Activated CD4-positive, alpha-beta memory T cell treated with anti-CD3 and anti-CD28 coated beads for 36 hours (primary cell): ENCODE measurements at regions not wholly inside any gene's neighbourhood (a gene's known extent, or its start where the extent isn't known, plus 50 kb on each side); places are given as distances from the start of the nearest gene placed in this dataset.

Experiments
- CTCF ChIA-PET: fragments of 350-600 bp; sonication (Branson Sonifier 250); formaldehyde crosslinking; loops from one replicate; lab custom pipeline; 2021; ENCODE audit warnings: antibody characterized with exemption, inconsistent platforms; lab: Charles Lee
- POLR2A ChIA-PET: fragments of 350-600 bp; sonication (Branson Sonifier 250); formaldehyde crosslinking; loops from one replicate; lab custom pipeline; 2021; ENCODE audit warnings: antibody characterized with exemption; lab: Charles Lee
- DNase-seq: peaks from one replicate; pipeline ENCODE4 v3.0.0-alpha.2; 2020
- H3K27ac Mint-ChIP-seq: one replicate; pipeline ENCODE4 v1.8.0; 2021; ENCODE audit warnings: mixed read lengths
- H3K27me3 Mint-ChIP-seq: one replicate; pipeline ENCODE4 v1.8.0; 2021; ENCODE audit warnings: mixed read lengths
- H3K36me3 Mint-ChIP-seq: one replicate; pipeline ENCODE4 v1.8.0; 2021; ENCODE audit warnings: mixed read lengths
- H3K4me1 Mint-ChIP-seq: one replicate; pipeline ENCODE4 v1.8.0; 2021; ENCODE audit warnings: low read depth, mixed read lengths
- H3K4me3 Mint-ChIP-seq: one replicate; pipeline ENCODE4 v1.8.0; 2021; ENCODE audit warnings: mild to moderate bottlenecking, mixed read lengths
- H3K9me3 Mint-ChIP-seq: one replicate; pipeline ENCODE4 v1.8.0; 2021; ENCODE audit warnings: mixed read lengths
- intact Hi-C: fragments of 100-400 bp; cut with micrococcal nuclease; formaldehyde crosslinking; loops from one replicate; pipeline ENCODE4 v1.15.1; 2023

DNA sequence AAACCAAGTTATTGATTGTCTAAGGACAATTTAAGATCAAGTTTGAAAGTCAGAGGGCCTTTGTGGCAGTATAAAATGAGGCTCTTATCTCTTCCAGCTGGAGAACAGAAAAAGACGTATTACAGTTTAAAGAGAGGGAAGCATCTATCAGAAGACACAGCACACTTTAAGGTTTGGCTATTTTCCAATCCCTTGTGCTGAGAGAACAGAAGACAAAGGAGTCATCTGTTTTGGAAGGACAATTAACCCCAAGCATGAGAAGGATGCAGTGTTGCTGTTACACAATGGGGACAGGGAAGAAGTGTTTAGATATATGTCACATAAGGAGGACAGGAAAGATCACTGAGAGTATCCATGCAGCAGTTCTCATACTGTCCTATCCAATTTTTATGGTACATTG, 1224.2 kb upstream of the SORCS1 start:
- CTCF ChIA-PET: no interaction called here
- POLR2A ChIA-PET: no interaction called here

DNA sequence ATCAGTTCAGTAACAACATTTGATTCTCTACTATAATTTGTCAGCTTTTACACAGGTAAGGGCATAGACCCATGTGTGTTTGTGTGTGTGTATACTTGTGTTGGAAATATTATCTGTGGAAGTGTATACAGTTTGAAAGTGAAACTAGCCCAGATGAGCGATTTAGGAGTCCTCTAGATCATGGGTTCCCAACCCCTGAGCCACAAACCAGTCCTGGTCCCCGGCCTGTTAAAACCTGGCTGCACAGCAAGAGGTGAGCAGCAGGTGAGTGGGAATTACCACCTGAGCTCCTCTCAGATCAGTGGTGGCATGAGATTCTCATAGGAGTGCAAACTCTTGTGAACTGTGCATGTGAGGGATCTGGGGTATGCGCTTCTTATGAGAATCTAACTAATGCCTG, 1221.5 kb upstream of the SORCS1 start:
- DNase-seq: no peak
- intact Hi-C loops: no loop called here
- ChIA-PET POLR2A (no interaction called here), CTCF (no interaction called here)
- Mint-ChIP-seq H3K9me3 (peaks cover 25% of the 10 kb centered on the region), H3K36me3 (no peaks in the 10 kb centered on the region), H3K4me1 (no peaks in the 10 kb centered on the region), H3K27me3 (no peaks in the 10 kb centered on the region), H3K27ac (no peak overlapping the region), H3K4me3 (no peak overlapping the region)

More for the DNA sequence above, 1224.2 kb upstream of the SORCS1 start:
- DNase-seq: no peak
- H3K4me1 Mint-ChIP-seq: no peaks in the 10 kb centered on the region
- no peaks in the 10 kb centered on the region for H3K27me3 Mint-ChIP-seq
- H3K4me3 Mint-ChIP-seq: no peak overlapping the region
- intact Hi-C loops: no loop called here
- H3K27ac Mint-ChIP-seq: no peak overlapping the region
- peaks cover 21% of the 10 kb centered on the region for H3K9me3 Mint-ChIP-seq
- no peaks in the 10 kb centered on the region for H3K36me3 Mint-ChIP-seq

DNA sequence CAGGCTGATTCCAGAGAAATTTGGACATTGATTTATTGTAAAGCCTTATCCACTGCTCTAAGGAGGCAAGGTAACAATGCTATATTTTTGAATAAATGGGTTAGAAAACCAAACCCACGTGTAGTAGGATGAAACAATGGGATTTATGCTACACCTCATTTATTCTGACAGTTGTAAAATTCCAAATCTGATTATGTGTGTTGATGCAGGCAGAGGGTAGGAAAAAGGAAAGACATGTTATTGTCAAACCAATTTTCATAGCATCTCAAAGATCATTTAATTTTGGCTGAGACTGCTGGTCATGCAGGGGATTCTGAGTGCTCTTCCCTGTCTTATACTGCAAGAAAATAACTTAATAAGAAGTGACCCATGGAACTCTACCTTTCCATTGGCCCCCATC, 1219.9 kb upstream of the SORCS1 start:
- no peak for DNase-seq
- Mint-ChIP-seq H3K36me3 (no peaks in the 10 kb centered on the region), H3K27ac (no peak overlapping the region), H3K4me3 (no peak overlapping the region), H3K4me1 (no peaks in the 10 kb centered on the region), H3K27me3 (no peaks in the 10 kb centered on the region), H3K9me3 (peaks cover 32% of the 10 kb centered on the region)
- ChIA-PET CTCF (no interaction called here), POLR2A (no interaction called here)
- intact Hi-C loops: no loop called here

- no peaks in the 10 kb centered on the region for H3K27me3 Mint-ChIP-seq
- H3K9me3 Mint-ChIP-seq: peaks cover 34% of the 10 kb centered on the region
- H3K4me3 Mint-ChIP-seq: no peak overlapping the region
- no peaks in the 10 kb centered on the region for H3K36me3 Mint-ChIP-seq
- H3K4me1 Mint-ChIP-seq: no peaks in the 10 kb centered on the region
- ChIA-PET CTCF (no interaction called here), POLR2A (no interaction called here)
- no peak overlapping the region for H3K27ac Mint-ChIP-seq
- no peak for DNase-seq
- intact Hi-C loops: no loop called here
These were observed 1214.3 kb upstream of the SORCS1 start for GRCh38 chr10:108378779-108379178.

GRCh38 chr10:108375691-108376090, 1211.2 kb upstream of the SORCS1 start:
- no peak overlapping the region for H3K27ac Mint-ChIP-seq
- DNase-seq: no peak
- no peaks in the 10 kb centered on the region for H3K27me3 Mint-ChIP-seq
- no peak overlapping the region for H3K4me3 Mint-ChIP-seq
- H3K9me3 Mint-ChIP-seq: peaks cover 43% of the 10 kb centered on the region
- intact Hi-C loops: no loop called here
- POLR2A ChIA-PET: no interaction called here
- H3K4me1 Mint-ChIP-seq: no peaks in the 10 kb centered on the region
- CTCF ChIA-PET: no interaction called here
- no peaks in the 10 kb centered on the region for H3K36me3 Mint-ChIP-seq

- intact Hi-C loops: no loop called here
- ChIA-PET POLR2A (no interaction called here), CTCF (no interaction called here)
- no peaks in the 10 kb centered on the region for H3K36me3 Mint-ChIP-seq
- H3K27me3 Mint-ChIP-seq: no peaks in the 10 kb centered on the region
- H3K27ac Mint-ChIP-seq: no peak overlapping the region
- no peak overlapping the region for H3K4me3 Mint-ChIP-seq
- DNase-seq: no peak
- no peaks in the 10 kb centered on the region for H3K4me1 Mint-ChIP-seq
- H3K9me3 Mint-ChIP-seq: peaks cover 39% of the 10 kb centered on the region
These were observed 1210.5 kb upstream of the SORCS1 start for GRCh38 chr10:108374991-108375390.

GRCh38 chr10:108365541-108365940, 1201.0 kb upstream of the SORCS1 start:
- CTCF ChIA-PET: no interaction called here
- POLR2A ChIA-PET: no interaction called here
- peaks cover 12% of the 10 kb centered on the region for H3K9me3 Mint-ChIP-seq
- no peaks in the 10 kb centered on the region for H3K36me3 Mint-ChIP-seq
- H3K27me3 Mint-ChIP-seq: no peaks in the 10 kb centered on the region
- H3K4me3 Mint-ChIP-seq: no peak overlapping the region
- intact Hi-C loops: no loop called here
- no peak overlapping the region for H3K27ac Mint-ChIP-seq
- H3K4me1 Mint-ChIP-seq: no peaks in the 10 kb centered on the region
- DNase-seq: no peak

- intact Hi-C loops: no loop called here
- no peaks in the 10 kb centered on the region for H3K27me3 Mint-ChIP-seq
- no peak for DNase-seq
- no peaks in the 10 kb centered on the region for H3K4me1 Mint-ChIP-seq
- no peak overlapping the region for H3K27ac Mint-ChIP-seq
- H3K36me3 Mint-ChIP-seq: no peaks in the 10 kb centered on the region
- H3K4me3 Mint-ChIP-seq: no peak overlapping the region
- peaks cover 16% of the 10 kb centered on the region for H3K9me3 Mint-ChIP-seq
- ChIA-PET POLR2A (no interaction called here), CTCF (no interaction called here)
These were observed 1199.1 kb upstream of the SORCS1 start for GRCh38 chr10:108363576-108363975.

DNA sequence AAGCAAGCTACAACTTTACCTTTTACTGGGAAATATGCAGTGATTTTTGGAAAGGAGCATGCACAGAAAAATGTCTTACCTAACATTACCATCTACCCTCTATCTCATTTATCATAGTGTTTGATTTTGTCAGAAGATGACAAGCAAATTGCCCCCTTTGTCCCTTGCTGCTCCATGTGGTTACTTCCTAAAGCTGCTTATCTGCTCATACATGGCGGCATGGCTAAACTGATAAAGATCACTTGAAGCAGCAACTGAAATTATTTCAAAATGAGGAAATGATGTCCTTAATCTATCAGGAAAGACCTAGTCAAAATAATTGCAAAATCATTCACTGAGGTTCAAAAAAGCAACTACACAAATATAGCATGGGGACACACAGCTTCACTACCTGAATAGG, 1198.5 kb upstream of the SORCS1 start:
- no peaks in the 10 kb centered on the region for H3K36me3 Mint-ChIP-seq
- H3K27ac Mint-ChIP-seq: no peak overlapping the region
- POLR2A ChIA-PET: no interaction called here

DNA sequence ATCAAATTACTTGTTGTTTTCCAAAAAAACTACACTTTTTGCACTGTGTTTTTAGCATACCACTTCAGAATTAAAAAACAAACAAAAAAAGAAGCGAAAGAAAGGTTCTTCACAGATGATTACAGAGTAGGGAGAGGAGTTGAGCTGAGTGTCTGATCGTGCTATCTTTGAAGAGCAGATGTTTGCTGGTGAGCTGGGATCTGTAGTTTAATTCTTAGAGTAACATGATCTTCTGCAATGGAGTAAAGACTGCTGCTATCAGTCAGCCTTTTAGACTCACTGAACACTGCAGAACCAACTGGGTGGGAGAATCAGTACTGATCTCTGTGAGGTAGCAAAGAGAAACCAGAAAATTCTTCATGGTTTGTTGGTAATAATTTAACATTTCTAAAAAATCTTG, 1197.8 kb upstream of the SORCS1 start:
- no peaks in the 10 kb centered on the region for H3K36me3 Mint-ChIP-seq
- H3K9me3 Mint-ChIP-seq: peaks cover 22% of the 10 kb centered on the region
- H3K4me1 Mint-ChIP-seq: no peaks in the 10 kb centered on the region
- POLR2A ChIA-PET: no interaction called here
- H3K4me3 Mint-ChIP-seq: no peak overlapping the region
- intact Hi-C loops: no loop called here
- no peak overlapping the region for H3K27ac Mint-ChIP-seq
- no peak for DNase-seq
- CTCF ChIA-PET: no interaction called here
- H3K27me3 Mint-ChIP-seq: no peaks in the 10 kb centered on the region

More for the DNA sequence above, 1198.5 kb upstream of the SORCS1 start:
- no peaks in the 10 kb centered on the region for H3K4me1 Mint-ChIP-seq
- no peaks in the 10 kb centered on the region for H3K27me3 Mint-ChIP-seq
- CTCF ChIA-PET: no interaction called here
- no peak overlapping the region for H3K4me3 Mint-ChIP-seq
- intact Hi-C loops: no loop called here
- H3K9me3 Mint-ChIP-seq: peaks cover 18% of the 10 kb centered on the region
- DNase-seq: no peak

DNA sequence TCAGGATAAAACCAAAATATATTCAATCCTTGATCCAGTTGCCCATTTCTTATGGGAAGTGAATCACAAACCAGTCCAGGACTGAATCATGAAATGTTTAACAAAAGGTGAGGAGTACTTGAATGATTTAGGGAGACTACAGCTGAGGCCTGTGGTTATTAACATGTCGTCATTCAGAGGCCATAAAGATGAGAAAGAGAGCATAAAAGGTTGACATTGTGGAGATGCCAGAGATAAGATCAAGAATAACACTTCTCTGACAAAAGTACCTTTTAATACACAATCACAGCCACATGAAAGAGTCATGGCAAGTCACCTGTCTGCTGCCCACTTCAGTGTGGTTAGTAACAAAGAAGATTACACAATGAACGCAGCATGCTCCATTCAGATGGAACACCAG, 1195.7 kb upstream of the SORCS1 start:
- POLR2A ChIA-PET: no interaction called here
- no peaks in the 10 kb centered on the region for H3K36me3 Mint-ChIP-seq
- peaks cover 29% of the 10 kb centered on the region for H3K9me3 Mint-ChIP-seq

DNA sequence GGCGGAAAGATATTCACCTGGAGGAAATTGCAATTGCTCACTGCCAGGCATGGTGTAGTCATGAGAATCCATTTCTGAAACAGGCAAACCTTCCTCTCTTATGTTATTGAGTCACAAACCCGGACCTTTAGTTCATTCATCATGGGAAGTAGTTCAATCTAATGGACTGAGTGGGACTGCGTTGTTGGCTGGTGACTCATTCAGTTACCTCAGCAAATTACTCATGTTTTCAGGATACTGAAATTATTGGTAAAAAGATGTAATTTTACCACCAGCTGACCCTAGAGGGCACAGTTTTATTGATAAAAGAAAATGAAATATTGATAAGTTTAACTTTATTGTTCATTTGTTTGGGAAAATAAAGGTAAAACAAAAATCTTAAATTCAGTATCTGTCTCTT, 1194.4 kb upstream of the SORCS1 start:
- CTCF ChIA-PET: no interaction called here
- POLR2A ChIA-PET: no interaction called here
- no peak overlapping the region for H3K27ac Mint-ChIP-seq
- DNase-seq: no peak
- peaks cover 25% of the 10 kb centered on the region for H3K9me3 Mint-ChIP-seq
- intact Hi-C loops: no loop called here
- H3K36me3 Mint-ChIP-seq: no peaks in the 10 kb centered on the region
- no peaks in the 10 kb centered on the region for H3K27me3 Mint-ChIP-seq
- H3K4me3 Mint-ChIP-seq: no peak overlapping the region
- H3K4me1 Mint-ChIP-seq: no peaks in the 10 kb centered on the region

More for the DNA sequence above, 1195.7 kb upstream of the SORCS1 start:
- H3K27me3 Mint-ChIP-seq: no peaks in the 10 kb centered on the region
- no peak for DNase-seq
- intact Hi-C loops: no loop called here
- no peak overlapping the region for H3K4me3 Mint-ChIP-seq
- H3K4me1 Mint-ChIP-seq: no peaks in the 10 kb centered on the region
- CTCF ChIA-PET: no interaction called here
- no peak overlapping the region for H3K27ac Mint-ChIP-seq

- DNase-seq: no peak
- H3K27ac Mint-ChIP-seq: no peak overlapping the region
- no peaks in the 10 kb centered on the region for H3K27me3 Mint-ChIP-seq
- ChIA-PET POLR2A (no interaction called here), CTCF (no interaction called here)
- intact Hi-C loops: no loop called here
- no peaks in the 10 kb centered on the region for H3K36me3 Mint-ChIP-seq
- H3K4me1 Mint-ChIP-seq: no peaks in the 10 kb centered on the region
- no peak overlapping the region for H3K4me3 Mint-ChIP-seq
- H3K9me3 Mint-ChIP-seq: peaks cover 22% of the 10 kb centered on the region
These were observed 1188.3 kb upstream of the SORCS1 start for GRCh38 chr10:108352771-108353170.

DNA sequence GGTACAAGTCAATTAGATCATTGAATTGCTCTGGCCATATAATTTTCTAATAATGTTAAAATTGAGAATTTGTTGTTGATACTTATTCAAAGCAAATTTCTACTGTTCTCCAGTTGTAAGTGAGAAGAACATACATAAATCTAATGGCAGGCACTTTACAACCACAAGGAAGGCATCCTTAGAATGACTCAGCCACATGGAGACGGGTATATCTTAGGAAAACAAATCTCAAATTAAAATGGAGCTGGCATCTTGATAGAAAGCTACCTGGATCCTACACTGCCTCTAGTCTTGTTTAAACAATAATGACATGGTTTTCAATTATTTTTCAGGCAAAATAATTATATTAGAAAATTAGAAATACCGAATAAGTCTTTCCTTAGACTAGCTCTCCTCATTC, 1183.7 kb upstream of the SORCS1 start:
- H3K36me3 Mint-ChIP-seq: no peaks in the 10 kb centered on the region
- CTCF ChIA-PET: no interaction called here

More for the DNA sequence above, 1183.7 kb upstream of the SORCS1 start:
- Mint-ChIP-seq H3K4me3 (no peak overlapping the region), H3K27me3 (no peaks in the 10 kb centered on the region), H3K4me1 (no peaks in the 10 kb centered on the region), H3K9me3 (peaks cover 19% of the 10 kb centered on the region), H3K27ac (no peak overlapping the region)
- POLR2A ChIA-PET: no interaction called here
- DNase-seq: no peak
- intact Hi-C loops: no loop called here
